DOHH2 (cell line): ENCODE measurements at regions not wholly inside any gene's neighbourhood (a gene's known extent, or its start where the extent isn't known, plus 50 kb on each side); places are given as distances from the start of the nearest gene placed in this dataset.

Experiments used
- H3F3A ChIP-seq: fragments of 200-600 bp; sonication (generic), shearing (Covaris generic); 2 replicates; pipeline ENCODE4 v1.6.0; 2016; ENCODE audit warnings: antibody characterized with exemption, mild to moderate bottlenecking; ENCODE audit not compliant: control insufficient read depth, insufficient read depth
- H3K27ac ChIP-seq: fragments of 200-600 bp; sonication (generic); 2 replicates; pipeline ENCODE4 v1.5.1; 2014; ENCODE audit warnings: low read depth, mild to moderate bottlenecking, low read length, moderate library complexity
- H3K27me3 ChIP-seq: fragments of 200-600 bp; sonication (generic); 2 replicates; pipeline ENCODE4 v1.6.1; 2014; ENCODE audit warnings: mild to moderate bottlenecking, low read length, mixed read lengths; ENCODE audit not compliant: control insufficient read depth
- H3K36me3 ChIP-seq: fragments of 200-600 bp; sonication (generic); 2 replicates; pipeline ENCODE4 v1.6.1; 2014; ENCODE audit warnings: mild to moderate bottlenecking, low read length, moderate library complexity, mixed read lengths; ENCODE audit not compliant: control insufficient read depth
- H3K4me1 ChIP-seq: fragments of 200-600 bp; sonication (generic); 2 replicates; pipeline ENCODE4 v1.6.1; 2014; ENCODE audit warnings: mild to moderate bottlenecking, low read length, mixed read lengths; ENCODE audit not compliant: control insufficient read depth
- H3K4me2 ChIP-seq: fragments of 200-600 bp; sonication (generic); 2 replicates; pipeline ENCODE4 v1.6.0; 2014; ENCODE audit warnings: mild to moderate bottlenecking, low read length, moderate library complexity
- H3K4me3 ChIP-seq: fragments of 200-600 bp; sonication (generic); 2 replicates; pipeline ENCODE4 v1.5.1; 2014; ENCODE audit warnings: mild to moderate bottlenecking, low read length, mixed read lengths
- H3K79me2 ChIP-seq: fragments of 200-600 bp; sonication (generic); 2 replicates; pipeline ENCODE4 v1.6.1; 2014; ENCODE audit warnings: mild to moderate bottlenecking, low read length, mixed read lengths; ENCODE audit not compliant: control insufficient read depth
- H3K9me2 ChIP-seq: fragments of 200-600 bp; sonication (generic); replicated peaks from 2 replicates; pipeline ENCODE4 v1.6.1; 2014; ENCODE audit warnings: mild to moderate bottlenecking, low read length, mixed read lengths; ENCODE audit not compliant: control insufficient read depth
- H3K9me3 ChIP-seq: fragments of 200-600 bp; sonication (generic); 2 replicates; pipeline ENCODE4 v1.6.1; 2014; ENCODE audit warnings: antibody characterized with exemption, low read length, mixed read lengths; ENCODE audit not compliant: control insufficient read depth, insufficient read depth
- H4K20me1 ChIP-seq: fragments of 200-600 bp; sonication (generic); 2 replicates; pipeline ENCODE4 v1.6.0; 2014; ENCODE audit warnings: low read depth, mild to moderate bottlenecking, antibody characterized with exemption, low read length, moderate library complexity; ENCODE audit not compliant: control insufficient read depth, insufficient read depth
- CTCF ChIP-seq: fragments of 200-600 bp; sonication (generic); IDR thresholded peaks from one replicate; pipeline ENCODE4 v1.5.1; 2014; ENCODE audit warnings: antibody characterized with exemption, mild to moderate bottlenecking, low read depth, low read length; ENCODE audit not compliant: poor library complexity, severe bottlenecking
- EZH2phosphoT487 ChIP-seq: fragments of 200-600 bp; sonication (generic); IDR thresholded peaks from 2 replicates; pipeline ENCODE4 v1.6.1; 2017; ENCODE audit warnings: borderline replicate concordance, mild to moderate bottlenecking, antibody characterized with exemption, low read length, moderate library complexity, mixed read lengths

DNA sequence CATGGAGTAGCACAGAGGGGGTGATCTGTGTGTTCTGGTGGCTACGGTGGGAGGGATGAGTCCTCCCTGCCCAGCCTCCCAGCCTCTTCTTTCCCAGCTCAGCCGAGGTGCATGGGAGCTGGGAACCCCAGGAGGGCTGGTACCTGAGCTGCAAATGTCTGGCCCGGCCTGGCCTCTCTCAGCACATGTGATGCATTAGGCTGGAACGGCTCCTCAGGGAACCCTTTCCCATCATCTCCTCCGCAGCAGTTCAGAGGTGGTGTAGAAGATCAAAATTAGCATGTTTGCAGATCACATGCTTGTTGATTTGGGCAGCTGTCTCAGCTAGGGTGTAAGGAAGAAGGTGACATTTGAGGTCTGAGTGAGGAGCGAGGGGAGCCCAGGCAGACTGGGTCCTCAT, 126.6 kb downstream of the EMX2 start:
- no peaks in the 10 kb centered on the region for H4K20me1 ChIP-seq
- H3K27me3 ChIP-seq, result no peaks in the 10 kb centered on the region
- H3F3A ChIP-seq, result no peaks in the 10 kb centered on the region
- H3K9me2 ChIP-seq, result no peaks in the 10 kb centered on the region
- no peak overlapping the region for H3K27ac ChIP-seq
- H3K79me2 ChIP-seq, result no peaks in the 10 kb centered on the region
- H3K4me2 ChIP-seq, result no peak overlapping the region
- no peaks in the 10 kb centered on the region for H3K4me1 ChIP-seq
- no peaks in the 10 kb centered on the region for H3K36me3 ChIP-seq
- no peak for TF ChIP-seq CTCF
- TF ChIP-seq EZH2phosphoT487, result no peak
- H3K9me3 ChIP-seq, result no peaks in the 10 kb centered on the region
- no peak overlapping the region for H3K4me3 ChIP-seq

GRCh38 chr10:117670116-117670904, 127.8 kb downstream of the EMX2 start:
- no peak for TF ChIP-seq CTCF
- H3K27ac ChIP-seq, result no peak overlapping the region
- no peak overlapping the region for H3K4me3 ChIP-seq
- no peaks in the 10 kb centered on the region for H3K9me2 ChIP-seq
- H4K20me1 ChIP-seq, result no peaks in the 10 kb centered on the region
- no peaks in the 10 kb centered on the region for H3F3A ChIP-seq
- no peaks in the 10 kb centered on the region for H3K4me1 ChIP-seq
- H3K27me3 ChIP-seq, result no peaks in the 10 kb centered on the region
- H3K79me2 ChIP-seq, result no peaks in the 10 kb centered on the region
- no peaks in the 10 kb centered on the region for H3K36me3 ChIP-seq
- no peak overlapping the region for H3K4me2 ChIP-seq
- H3K9me3 ChIP-seq, result no peaks in the 10 kb centered on the region

- Histone ChIP-seq H3F3A (no peaks in the 10 kb centered on the region), H4K20me1 (no peaks in the 10 kb centered on the region), H3K4me1 (no peaks in the 10 kb centered on the region), H3K9me2 (no peaks in the 10 kb centered on the region), H3K36me3 (no peaks in the 10 kb centered on the region), H3K79me2 (no peaks in the 10 kb centered on the region), H3K9me3 (no peaks in the 10 kb centered on the region), H3K27ac (no peak overlapping the region), H3K27me3 (no peaks in the 10 kb centered on the region), H3K4me2 (no peak overlapping the region), H3K4me3 (no peak overlapping the region)
- no peak for TF ChIP-seq EZH2phosphoT487
- TF ChIP-seq CTCF, result no peak
These were observed 130.9 kb downstream of the EMX2 start for GRCh38 chr10:117673230-117674010.
